HFFc6 (cell line): ENCODE measurements at regions not wholly inside any gene's neighbourhood (a gene's known extent, or its start where the extent isn't known, plus 50 kb on each side); places are given as distances from the start of the nearest gene placed in this dataset.
"Not testable (repeated sequence)": the region's sequence is repeated elsewhere in the genome, so short reads cannot be mapped to it uniquely, and the experiment has no call there.

Experiments
- DNase-seq: peaks from one replicate; pipeline ENCODE4 v3.0.0-alpha.2; 2018
- H3K27ac Mint-ChIP-seq: 2 replicates; pipeline ENCODE4 v1.8.0; 2020; ENCODE audit warnings: mild to moderate bottlenecking, mixed read lengths
- H3K27me3 Mint-ChIP-seq: 2 replicates; pipeline ENCODE4 v1.8.0; 2021; ENCODE audit warnings: mild to moderate bottlenecking, moderate library complexity, mixed read lengths; ENCODE audit not compliant: insufficient read depth
- H3K36me3 Mint-ChIP-seq: 2 replicates; pipeline ENCODE4 v1.8.0; 2021; ENCODE audit warnings: low read depth, mixed read lengths
- H3K4me1 Mint-ChIP-seq: 2 replicates; pipeline ENCODE4 v1.8.0; 2020; ENCODE audit warnings: low read depth, mixed read lengths
- H3K4me3 Mint-ChIP-seq: 2 replicates; pipeline ENCODE4 v1.8.0; 2020; ENCODE audit warnings: mild to moderate bottlenecking, moderate library complexity, mixed read lengths
- H3K9me3 Mint-ChIP-seq: 2 replicates; pipeline ENCODE4 v1.8.0; 2020; ENCODE audit warnings: mild to moderate bottlenecking, mixed read lengths
- TF ChIP-seq, protein P1 (sequence below): fragments of 200-600 bp; sonication (generic); IDR thresholded peaks from 2 replicates; pipeline ENCODE4 v1.5.0; 2021; ENCODE audit warnings: antibody characterized with exemption, mild to moderate bottlenecking

DNA sequence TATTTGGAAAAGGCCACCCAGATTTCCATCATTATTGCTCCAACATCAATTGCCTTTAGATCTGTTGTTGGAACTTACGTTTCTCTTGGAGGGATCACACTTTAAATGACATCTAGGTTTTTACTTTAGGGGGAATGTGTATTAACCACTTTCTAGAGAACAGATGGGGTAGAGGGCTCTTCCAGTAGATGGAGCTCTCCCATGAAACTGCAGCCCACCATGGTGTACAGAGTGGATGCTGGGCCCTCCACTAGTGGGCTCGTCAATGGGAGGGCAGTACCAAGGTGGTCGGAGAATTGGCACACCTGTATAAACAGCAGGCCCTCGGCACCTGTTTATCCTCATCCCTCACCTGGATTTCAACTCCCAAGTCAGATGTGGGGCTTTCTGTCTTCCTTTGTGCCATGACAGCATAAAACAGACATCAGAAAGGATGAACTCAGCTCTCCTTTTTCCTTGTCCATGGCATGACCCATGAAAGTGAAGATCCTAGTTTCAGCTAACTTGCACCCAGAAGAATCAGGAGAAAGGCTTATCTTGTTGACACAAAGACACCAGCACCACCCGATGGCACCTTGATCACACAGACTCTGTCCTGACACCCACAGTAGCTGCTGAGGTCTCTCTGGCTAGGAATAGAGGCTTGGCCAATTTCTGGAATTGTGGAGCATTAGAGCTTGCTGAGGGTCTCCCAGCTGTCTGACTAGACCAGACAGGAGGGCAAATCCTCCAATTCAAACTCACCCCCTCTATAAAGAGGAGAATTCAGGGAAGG, 150.5 kb downstream of the CYP26A1 start:
- Mint-ChIP-seq H3K4me1 (peaks cover 3% of the 10 kb centered on the region), H3K36me3 (no peaks in the 10 kb centered on the region; the same call in 1 of the 2 replicates), H3K9me3 (no peaks in the 10 kb centered on the region), H3K27me3 (peaks cover 14% of the 10 kb centered on the region), H3K4me3 (no peak overlapping the region), H3K27ac (no peak overlapping the region)
- TF ChIP-seq, protein P1, sequence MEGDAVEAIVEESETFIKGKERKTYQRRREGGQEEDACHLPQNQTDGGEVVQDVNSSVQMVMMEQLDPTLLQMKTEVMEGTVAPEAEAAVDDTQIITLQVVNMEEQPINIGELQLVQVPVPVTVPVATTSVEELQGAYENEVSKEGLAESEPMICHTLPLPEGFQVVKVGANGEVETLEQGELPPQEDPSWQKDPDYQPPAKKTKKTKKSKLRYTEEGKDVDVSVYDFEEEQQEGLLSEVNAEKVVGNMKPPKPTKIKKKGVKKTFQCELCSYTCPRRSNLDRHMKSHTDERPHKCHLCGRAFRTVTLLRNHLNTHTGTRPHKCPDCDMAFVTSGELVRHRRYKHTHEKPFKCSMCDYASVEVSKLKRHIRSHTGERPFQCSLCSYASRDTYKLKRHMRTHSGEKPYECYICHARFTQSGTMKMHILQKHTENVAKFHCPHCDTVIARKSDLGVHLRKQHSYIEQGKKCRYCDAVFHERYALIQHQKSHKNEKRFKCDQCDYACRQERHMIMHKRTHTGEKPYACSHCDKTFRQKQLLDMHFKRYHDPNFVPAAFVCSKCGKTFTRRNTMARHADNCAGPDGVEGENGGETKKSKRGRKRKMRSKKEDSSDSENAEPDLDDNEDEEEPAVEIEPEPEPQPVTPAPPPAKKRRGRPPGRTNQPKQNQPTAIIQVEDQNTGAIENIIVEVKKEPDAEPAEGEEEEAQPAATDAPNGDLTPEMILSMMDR = peak; percentile 25; the same call in 1 of the 2 replicates
- DNase-seq = no peak

DNA sequence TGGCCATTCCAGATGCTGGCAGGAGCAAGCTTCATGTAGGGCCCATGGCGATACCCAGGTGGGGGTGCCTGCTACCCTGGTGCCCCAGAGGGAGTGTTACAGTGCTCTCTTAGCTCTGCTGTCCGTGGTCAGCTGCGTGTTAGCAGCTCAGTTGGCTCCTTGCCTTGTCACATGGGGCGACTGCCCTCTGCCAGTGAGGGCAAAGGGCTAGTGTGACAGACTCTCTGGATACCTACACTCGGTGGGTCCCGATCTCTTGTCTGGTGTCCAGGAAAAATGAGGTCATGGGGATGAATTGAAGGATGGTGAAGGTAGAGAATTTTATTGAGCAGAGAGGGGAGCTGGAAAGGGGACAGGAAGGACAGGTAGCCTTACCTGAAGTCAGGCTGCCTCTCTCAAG, 152.2 kb downstream of the CYP26A1 start:
- peaks cover 16% of the 10 kb centered on the region for H3K27me3 Mint-ChIP-seq
- no peak overlapping the region for H3K4me3 Mint-ChIP-seq
- no peaks in the 10 kb centered on the region; the same call in 1 of the 2 replicates for H3K36me3 Mint-ChIP-seq
- H3K9me3 Mint-ChIP-seq = no peaks in the 10 kb centered on the region
- DNase-seq = no peak
- no peak overlapping the region for H3K27ac Mint-ChIP-seq
- no peaks in the 10 kb centered on the region for H3K4me1 Mint-ChIP-seq
- TF ChIP-seq, protein P1 = no peak

DNA sequence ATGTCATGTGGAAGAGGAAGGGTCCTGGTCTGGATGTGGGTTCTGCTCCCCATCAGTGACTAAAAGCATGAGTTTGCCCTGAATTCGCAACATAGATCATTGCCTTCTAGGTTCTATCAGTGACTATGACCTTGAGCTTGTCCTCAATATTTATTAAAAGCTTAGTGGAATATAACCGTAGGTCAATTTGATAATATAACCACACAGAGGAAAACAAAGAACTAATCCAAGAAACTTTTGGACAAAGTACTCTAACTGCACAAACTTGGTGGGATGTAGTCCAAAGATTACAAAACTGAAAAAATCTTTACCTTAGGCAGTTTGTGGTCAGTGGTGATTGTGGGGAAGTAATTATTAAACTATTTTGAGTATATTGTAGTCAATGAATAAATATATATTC, 152.9 kb downstream of the CYP26A1 start:
- Mint-ChIP-seq H3K9me3 (no peaks in the 10 kb centered on the region), H3K4me1 (no peaks in the 10 kb centered on the region), H3K27me3 (peaks cover 17% of the 10 kb centered on the region), H3K27ac (no peak overlapping the region), H3K4me3 (no peak overlapping the region), H3K36me3 (no peaks in the 10 kb centered on the region; the same call in 1 of the 2 replicates)
- DNase-seq = no peak
- TF ChIP-seq, protein P1 = no peak

DNA sequence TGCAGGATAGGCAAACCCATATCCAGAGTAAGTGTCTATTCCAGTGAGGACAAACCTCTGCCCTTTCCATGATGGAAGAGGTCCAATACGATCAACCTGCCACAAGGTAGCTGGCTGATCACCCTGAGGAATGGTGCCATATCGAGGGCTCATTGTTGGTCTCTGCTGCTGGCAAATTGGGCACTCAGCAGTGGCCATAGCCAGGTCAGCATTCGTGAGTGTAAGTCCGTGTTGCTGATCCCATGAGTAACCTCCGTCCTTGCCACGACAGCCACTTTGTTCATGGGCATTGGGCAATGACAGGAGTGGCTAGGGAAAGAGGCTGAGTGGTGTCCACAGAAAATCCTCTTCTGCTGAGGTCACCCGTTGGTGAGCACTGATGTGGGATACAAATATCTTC, 156.9 kb downstream of the CYP26A1 start:
- H3K9me3 Mint-ChIP-seq, DNase-seq, H3K27ac Mint-ChIP-seq, H3K36me3 Mint-ChIP-seq, H3K4me3 Mint-ChIP-seq, H3K4me1 Mint-ChIP-seq, H3K27me3 Mint-ChIP-seq: not testable (repeated sequence)

DNA sequence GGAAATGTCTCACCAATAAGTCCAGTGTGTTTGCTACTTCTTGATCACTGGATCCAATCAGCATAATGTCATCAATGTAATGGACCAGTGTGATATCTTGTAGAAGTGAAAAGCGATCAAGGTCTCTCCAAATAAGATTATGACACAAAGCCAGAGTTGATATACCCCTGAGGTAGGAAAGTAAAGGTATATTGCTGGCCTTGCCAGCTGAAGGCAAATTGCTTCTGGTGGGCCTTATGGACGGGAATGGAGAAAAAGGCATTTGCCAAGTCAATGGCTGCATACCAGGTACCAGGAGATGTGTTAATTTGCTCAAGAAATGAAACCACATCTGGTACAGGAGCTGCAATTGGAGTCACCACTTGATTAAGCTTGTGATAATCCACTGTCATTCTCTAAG, 158.5 kb downstream of the CYP26A1 start:
- not testable (repeated sequence) for H3K9me3 Mint-ChIP-seq, H3K36me3 Mint-ChIP-seq, H3K27me3 Mint-ChIP-seq, H3K27ac Mint-ChIP-seq, H3K4me3 Mint-ChIP-seq, DNase-seq
- peaks cover 16% of the 10 kb centered on the region for H3K4me1 Mint-ChIP-seq

DNA sequence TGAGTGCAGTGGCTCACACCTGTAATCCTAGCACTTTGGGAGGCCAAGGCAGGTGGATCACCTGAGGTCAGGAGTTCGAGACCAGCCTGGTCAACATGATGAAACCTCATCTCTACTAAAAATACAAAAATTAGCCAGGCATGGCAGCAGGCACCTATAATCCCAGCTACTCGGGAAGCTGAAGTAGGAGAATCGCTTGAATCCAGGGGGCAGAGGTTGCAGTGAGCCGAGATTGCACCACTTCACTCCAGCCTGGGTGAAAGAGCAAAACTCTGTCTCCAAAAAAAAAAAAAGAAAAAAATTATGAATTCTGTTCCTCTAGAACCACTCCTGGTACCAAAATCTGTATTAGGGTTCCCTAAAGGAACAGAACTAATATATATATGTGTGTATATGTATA, 161.2 kb downstream of the CYP26A1 start:
- H3K27me3 Mint-ChIP-seq, H3K9me3 Mint-ChIP-seq, H3K4me3 Mint-ChIP-seq, H3K27ac Mint-ChIP-seq, H3K36me3 Mint-ChIP-seq, DNase-seq: not testable (repeated sequence)
- H3K4me1 Mint-ChIP-seq = peaks cover 22% of the 10 kb centered on the region

DNA sequence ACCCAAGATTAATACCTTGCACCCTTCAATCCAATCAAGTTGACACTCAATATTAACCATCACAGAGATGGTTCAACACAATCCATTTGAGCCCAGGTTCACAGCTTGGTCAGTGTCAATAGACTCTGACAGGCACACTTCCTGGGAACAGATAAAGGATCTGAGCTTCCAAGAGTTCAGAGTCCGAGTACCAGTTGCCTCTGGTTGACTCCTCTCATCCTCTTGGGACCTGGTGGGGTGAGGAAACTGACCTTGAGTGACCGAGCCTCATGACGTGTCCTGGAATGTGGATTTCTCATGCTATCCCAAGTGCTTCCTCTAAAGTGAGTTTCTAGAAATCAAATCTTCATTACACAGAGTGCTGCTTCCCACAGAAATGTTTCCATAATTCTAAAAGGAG, 162.0 kb downstream of the CYP26A1 start:
- TF ChIP-seq, protein P1 = no peak
- Mint-ChIP-seq H3K9me3 (no peaks in the 10 kb centered on the region; the same call in 1 of the 2 replicates), H3K27me3 (peaks cover 7% of the 10 kb centered on the region), H3K4me3 (peak overlapping the region; percentile 26; the same call in 1 of the 2 replicates), H3K27ac (peak overlapping the region; percentile 67), H3K36me3 (0 out of 2 replicates have a peak, but pooled peaks cover 3% of the 10 kb centered on the region), H3K4me1 (peaks cover 22% of the 10 kb centered on the region)
- DNase-seq = peak; percentile 63
